ENCODE measurements at regions not wholly inside any gene's neighbourhood (a gene's known extent, or its start where the extent isn't known, plus 50 kb on each side); places are given as distances from the start of the nearest gene placed in this dataset.
A peak's percentile ranks its signal among the peaks of the same experiment; 100 is the strongest.

DNA sequence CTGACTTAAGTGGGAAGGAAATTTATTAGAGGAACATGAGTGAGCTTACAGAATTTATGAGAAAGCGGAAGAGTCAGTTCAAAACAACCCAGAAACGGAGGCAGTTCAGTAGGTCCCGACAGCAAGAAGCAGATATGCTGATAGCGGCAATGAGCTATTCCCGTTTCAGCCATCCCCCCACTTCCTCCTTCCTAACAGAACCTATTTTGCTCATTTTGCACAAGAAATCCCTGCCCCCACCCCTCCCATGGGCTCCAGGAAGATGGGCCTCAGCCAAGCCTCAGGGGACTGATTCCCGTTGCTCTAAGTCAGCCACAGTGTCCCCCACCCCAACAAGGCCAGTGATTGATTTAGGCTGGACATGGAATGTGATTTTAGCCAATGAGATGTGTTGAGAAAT lies 157.5 kb downstream of the CEBPB start (continued):
- TF ChIP-seq ZNF121 (CRISPR knock-in tag; conservative IDR thresholded peaks at IDR 0.05) (no peak), JUND (IDR thresholded peaks at IDR 0.05; ENCODE audit: borderline replicate concordance, low read depth, low read length) (peak; percentile 52; the same call in 1 of the 2 replicates), JUND (tag; IDR thresholded peaks at IDR 0.05; ENCODE audit: borderline replicate concordance, low read depth, low read length) (peak; percentile 53; the same call in 1 of the 3 replicates), GTF2F1 (IDR thresholded peaks at IDR 0.05; ENCODE audit: low read depth, low read length) (no peak), E2F3 (CRISPR knock-in tag; IDR thresholded peaks at IDR 0.05) (no peak), SP1 (CRISPR knock-in tag; IDR thresholded peaks at IDR 0.05) (no peak), MYBL2 (IDR thresholded peaks at IDR 0.05; ENCODE audit: low read depth) (no peak), MYBL2 (CRISPR knock-in tag; IDR thresholded peaks at IDR 0.05; ENCODE audit: borderline replicate concordance) (no peak), ZNF175 (CRISPR knock-in tag; IDR thresholded peaks at IDR 0.05; ENCODE audit: low read depth) (no peak), FOXM1 (IDR thresholded peaks at IDR 0.05; ENCODE audit: low read depth) (no peak), FOXM1 (CRISPR knock-in tag; IDR thresholded peaks at IDR 0.05; ENCODE audit: low read depth) (no peak; the same call in 1 of the 2 replicates), HDAC6 (IDR thresholded peaks at IDR 0.05; ENCODE audit: low read depth, low read length) (no peak), CXXC5 (CRISPR knock-in tag; IDR thresholded peaks at IDR 0.05) (no peak), PCBP1 (IDR thresholded peaks at IDR 0.05; ENCODE audit: low read depth, low read length, poor library complexity, severe bottlenecking) (no peak), HNRNPH1 (optimal IDR thresholded peaks at IDR 0.05; ENCODE audit: low read depth, low read length) (no peak), SIN3B (IDR thresholded peaks at IDR 0.05; ENCODE audit: low read depth) (no peak), CBX3 (IDR thresholded peaks at IDR 0.05; ENCODE audit: borderline replicate concordance in 1 of 2, low read length in 2 of 2) (no peak), ELF2 (CRISPR knock-in tag; IDR thresholded peaks at IDR 0.05) (no peak), SRSF9 (IDR thresholded peaks at IDR 0.05; ENCODE audit: borderline replicate concordance, low read depth, low read length) (no peak), RHOXF2B (CRISPR knock-in tag; conservative IDR thresholded peaks at IDR 0.05) (no peak)
- TF ChIP-seq, protein P1, sequence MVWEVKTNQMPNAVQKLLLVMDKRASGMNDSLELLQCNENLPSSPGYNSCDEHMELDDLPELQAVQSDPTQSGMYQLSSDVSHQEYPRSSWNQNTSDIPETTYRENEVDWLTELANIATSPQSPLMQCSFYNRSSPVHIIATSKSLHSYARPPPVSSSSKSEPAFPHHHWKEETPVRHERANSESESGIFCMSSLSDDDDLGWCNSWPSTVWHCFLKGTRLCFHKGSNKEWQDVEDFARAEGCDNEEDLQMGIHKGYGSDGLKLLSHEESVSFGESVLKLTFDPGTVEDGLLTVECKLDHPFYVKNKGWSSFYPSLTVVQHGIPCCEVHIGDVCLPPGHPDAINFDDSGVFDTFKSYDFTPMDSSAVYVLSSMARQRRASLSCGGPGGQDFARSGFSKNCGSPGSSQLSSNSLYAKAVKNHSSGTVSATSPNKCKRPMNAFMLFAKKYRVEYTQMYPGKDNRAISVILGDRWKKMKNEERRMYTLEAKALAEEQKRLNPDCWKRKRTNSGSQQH (CRISPR knock-in tag; IDR thresholded peaks at IDR 0.05): no peak
- TF ChIP-seq, protein P2, sequence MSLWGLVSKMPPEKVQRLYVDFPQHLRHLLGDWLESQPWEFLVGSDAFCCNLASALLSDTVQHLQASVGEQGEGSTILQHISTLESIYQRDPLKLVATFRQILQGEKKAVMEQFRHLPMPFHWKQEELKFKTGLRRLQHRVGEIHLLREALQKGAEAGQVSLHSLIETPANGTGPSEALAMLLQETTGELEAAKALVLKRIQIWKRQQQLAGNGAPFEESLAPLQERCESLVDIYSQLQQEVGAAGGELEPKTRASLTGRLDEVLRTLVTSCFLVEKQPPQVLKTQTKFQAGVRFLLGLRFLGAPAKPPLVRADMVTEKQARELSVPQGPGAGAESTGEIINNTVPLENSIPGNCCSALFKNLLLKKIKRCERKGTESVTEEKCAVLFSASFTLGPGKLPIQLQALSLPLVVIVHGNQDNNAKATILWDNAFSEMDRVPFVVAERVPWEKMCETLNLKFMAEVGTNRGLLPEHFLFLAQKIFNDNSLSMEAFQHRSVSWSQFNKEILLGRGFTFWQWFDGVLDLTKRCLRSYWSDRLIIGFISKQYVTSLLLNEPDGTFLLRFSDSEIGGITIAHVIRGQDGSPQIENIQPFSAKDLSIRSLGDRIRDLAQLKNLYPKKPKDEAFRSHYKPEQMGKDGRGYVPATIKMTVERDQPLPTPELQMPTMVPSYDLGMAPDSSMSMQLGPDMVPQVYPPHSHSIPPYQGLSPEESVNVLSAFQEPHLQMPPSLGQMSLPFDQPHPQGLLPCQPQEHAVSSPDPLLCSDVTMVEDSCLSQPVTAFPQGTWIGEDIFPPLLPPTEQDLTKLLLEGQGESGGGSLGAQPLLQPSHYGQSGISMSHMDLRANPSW (CRISPR knock-in tag; IDR thresholded peaks at IDR 0.05): no peak
- TF ChIP-seq, protein P3, sequence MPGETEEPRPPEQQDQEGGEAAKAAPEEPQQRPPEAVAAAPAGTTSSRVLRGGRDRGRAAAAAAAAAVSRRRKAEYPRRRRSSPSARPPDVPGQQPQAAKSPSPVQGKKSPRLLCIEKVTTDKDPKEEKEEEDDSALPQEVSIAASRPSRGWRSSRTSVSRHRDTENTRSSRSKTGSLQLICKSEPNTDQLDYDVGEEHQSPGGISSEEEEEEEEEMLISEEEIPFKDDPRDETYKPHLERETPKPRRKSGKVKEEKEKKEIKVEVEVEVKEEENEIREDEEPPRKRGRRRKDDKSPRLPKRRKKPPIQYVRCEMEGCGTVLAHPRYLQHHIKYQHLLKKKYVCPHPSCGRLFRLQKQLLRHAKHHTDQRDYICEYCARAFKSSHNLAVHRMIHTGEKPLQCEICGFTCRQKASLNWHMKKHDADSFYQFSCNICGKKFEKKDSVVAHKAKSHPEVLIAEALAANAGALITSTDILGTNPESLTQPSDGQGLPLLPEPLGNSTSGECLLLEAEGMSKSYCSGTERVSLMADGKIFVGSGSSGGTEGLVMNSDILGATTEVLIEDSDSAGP (CRISPR knock-in tag; IDR thresholded peaks at IDR 0.05): no peak
- TF ChIP-seq, protein P4, sequence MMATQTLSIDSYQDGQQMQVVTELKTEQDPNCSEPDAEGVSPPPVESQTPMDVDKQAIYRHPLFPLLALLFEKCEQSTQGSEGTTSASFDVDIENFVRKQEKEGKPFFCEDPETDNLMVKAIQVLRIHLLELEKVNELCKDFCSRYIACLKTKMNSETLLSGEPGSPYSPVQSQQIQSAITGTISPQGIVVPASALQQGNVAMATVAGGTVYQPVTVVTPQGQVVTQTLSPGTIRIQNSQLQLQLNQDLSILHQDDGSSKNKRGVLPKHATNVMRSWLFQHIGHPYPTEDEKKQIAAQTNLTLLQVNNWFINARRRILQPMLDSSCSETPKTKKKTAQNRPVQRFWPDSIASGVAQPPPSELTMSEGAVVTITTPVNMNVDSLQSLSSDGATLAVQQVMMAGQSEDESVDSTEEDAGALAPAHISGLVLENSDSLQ (IDR thresholded peaks at IDR 0.05): no peak

All from K562 (cell line).